GM19240 (cell line): ENCODE measurements at regions not wholly inside any gene's neighbourhood (a gene's known extent, or its start where the extent isn't known, plus 50 kb on each side); places are given as distances from the start of the nearest gene placed in this dataset.

Experiments used
- DNase-seq: peaks from one replicate; pipeline ENCODE4 v3.0.0; 2011; ENCODE audit warnings: low spot score; ENCODE audit not compliant: insufficient read length

GRCh38 chr3:31373681-31374080, 159.0 kb upstream of the STT3B start:
- no peak for DNase-seq

DNA sequence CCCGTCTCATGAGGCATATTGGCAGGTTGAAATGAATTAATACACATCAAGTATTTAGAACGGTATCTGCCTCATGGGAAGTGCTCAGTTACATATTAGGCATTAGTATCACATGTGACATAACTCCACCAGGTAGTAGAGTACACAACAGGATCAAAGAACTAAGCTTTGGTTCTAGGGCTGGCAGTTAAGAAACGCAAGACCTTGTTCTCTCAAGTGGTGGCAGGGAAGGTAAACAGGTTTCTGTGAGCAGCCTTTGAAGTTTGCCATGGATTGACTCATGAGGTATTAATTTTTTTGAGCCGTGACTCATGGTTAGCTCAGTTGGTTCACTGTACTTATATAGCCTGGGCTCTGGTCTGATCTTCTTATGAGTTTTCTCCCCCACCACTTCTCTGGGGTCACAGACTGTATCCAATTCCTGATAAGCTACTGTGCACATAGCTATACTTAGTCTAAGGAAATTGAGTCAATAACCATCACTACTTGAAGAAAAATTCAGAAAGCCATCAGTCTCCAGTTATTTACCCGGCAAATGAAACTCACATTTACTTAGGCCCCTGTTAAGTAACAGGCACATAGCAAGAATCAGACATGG, 155.6 kb upstream of the STT3B start:
- DNase-seq: no peak

DNA sequence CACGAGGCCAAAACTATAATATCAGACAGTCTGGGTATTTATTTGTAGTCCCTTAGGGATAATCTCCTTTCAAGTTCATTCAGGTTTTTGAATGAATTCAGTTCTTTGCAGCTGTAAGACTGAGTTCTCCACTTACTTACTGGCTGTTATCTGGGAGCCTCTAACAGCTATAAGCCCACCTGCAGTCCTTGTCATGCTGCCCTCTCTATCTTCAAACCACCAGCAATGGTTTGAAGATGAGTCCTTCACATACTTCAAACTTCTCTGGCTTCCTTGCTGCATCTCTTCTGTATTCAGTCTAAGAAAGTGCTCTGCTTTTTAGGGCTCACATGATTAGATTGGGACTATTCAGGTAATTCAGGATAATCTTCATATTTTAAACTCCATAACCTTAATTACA, 154.5 kb upstream of the STT3B start:
- DNase-seq: no peak

DNA sequence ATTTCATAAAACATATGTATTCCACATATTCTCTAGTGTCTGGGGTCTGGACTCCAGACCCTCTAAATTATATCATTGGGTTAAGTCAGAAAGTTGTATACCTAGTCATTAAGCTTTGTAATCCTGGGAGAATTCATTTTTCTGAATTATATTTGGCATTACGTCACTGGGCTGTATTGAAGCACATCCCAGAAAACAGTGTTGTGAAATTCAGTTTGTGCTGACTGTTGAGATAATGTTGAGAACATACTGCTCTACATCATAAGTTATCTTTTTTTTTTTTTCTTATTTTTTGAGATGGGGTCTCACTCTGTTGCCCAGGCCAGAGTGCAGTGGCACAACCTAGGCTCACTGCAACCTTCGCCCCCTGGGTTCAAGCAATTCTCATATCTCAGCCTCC, 153.1 kb upstream of the STT3B start:
- DNase-seq: no peak

GRCh38 chr3:31382856-31383255, 149.9 kb upstream of the STT3B start:
- DNase-seq: no peak

DNA sequence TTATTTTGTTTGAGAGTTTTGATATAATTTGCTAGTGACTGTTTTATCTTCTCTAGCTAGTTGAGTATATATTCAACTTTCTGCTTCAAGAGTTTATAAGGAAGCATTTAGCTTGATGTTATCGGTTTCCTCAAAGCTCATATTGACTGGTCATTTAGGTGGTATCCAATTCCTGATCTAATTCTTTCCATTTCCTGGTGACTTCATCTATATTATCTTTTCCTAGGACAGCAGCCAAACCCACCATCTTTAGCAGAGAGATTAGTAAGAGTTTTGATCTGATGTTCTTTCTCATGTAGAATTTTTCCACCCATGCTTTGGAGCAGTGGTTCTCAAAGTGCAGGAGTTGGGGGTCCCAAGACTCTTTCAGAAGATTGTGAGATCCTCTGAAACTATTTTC, 148.6 kb upstream of the STT3B start:
- no peak for DNase-seq

GRCh38 chr3:31389939-31390338, 142.8 kb upstream of the STT3B start:
- no peak for DNase-seq

DNA sequence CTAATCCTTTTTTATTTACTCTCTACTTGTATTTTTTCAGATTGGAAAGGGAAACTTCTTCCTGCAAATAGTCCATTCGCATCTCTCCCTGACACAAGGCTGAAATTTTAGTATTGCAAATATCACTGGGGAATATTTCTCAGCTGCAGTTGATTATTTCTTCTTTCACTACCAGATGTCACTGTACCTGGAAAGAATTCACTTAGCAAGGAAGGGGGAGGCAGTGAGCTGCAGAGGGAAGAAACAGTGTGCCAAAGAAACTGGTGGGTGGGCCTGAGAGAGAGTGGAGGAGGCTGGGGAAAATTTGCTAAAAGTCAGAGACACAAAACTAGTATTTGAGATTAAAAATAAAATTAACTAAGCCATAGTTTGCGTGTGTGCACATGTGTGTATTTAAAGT, 142.3 kb upstream of the STT3B start:
- no peak for DNase-seq

DNA sequence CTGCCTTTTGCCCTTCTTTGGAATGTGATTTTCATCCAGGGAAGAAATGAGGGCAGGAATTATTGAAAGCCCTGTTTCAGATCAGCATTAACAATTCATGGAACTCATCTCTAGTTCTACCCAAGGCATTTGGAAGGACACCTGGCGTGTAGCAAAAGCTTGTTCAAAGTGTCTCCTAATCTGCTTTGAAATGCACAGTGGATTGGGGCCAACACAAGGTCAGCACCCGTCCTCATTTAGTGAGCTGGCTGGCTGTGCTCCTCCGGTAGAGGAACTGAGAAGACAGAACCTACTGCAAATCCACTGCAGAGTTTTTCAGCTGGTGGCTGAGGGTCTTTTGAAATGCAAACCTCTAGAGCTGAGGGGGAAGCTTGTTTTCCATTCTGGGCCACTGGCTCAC, 141.6 kb upstream of the STT3B start:
- no peak for DNase-seq

DNA sequence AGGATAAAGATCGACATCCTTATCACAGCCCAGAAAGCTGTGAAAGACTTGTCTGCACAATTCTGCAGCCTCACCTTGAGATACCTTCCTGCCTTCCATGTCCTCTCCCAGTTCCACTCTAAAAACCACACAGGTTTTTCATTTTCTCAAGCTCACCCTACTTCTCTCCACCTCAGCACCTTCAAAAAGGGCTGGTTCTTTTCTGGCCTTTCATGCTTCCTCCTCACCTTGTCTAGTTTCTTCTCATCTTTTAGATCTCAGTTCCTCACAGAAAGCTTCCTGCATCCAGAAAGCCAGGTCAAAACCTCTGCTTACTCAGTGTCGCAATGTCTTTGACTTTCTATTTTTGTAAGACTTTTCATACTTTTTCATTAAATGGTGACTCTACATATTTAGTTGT, 140.2 kb upstream of the STT3B start:
- no peak for DNase-seq

GRCh38 chr3:31399271-31399670, 133.5 kb upstream of the STT3B start:
- no peak for DNase-seq

GRCh38 chr3:31402117-31402516, 130.6 kb upstream of the STT3B start:
- no peak for DNase-seq

DNA sequence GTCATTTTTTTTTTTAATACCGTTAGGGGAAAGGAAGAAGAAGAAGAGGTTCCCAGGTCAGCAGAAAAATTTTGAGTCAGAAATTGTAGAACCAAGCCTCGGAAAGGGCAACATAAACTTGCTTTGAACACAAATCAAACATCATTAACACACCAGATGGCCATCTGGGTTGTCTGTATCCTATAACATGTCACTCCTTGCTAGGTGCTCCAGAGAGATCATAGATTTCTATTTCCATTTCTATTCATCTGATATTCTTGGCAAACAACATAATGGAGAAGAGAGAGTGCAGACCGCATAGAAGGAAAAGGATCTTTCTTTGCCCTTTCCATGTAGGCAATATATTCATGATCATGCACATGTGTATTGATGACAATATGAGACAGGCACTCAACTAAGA, 129.5 kb upstream of the STT3B start:
- DNase-seq: no peak

DNA sequence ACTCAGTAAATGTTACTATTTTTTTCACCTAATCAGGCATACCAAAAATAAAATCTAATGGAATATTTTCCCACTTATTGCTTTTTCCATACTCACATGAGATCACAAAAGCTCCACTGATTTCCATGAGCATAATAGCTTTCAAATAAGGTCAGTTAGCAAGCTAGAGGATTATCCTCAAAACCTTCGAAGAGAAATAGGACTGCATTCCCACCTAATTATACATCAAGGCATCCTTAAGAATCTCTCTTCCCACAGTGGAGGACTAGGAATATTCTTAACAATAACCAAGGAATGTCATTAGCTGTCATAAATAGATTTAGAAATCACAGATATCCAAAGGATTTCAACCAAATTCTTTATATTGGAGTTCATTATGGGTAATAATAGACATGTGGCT, 127.9 kb upstream of the STT3B start:
- DNase-seq: no peak

GRCh38 chr3:31405515-31405914, 127.2 kb upstream of the STT3B start:
- DNase-seq: no peak

- DNase-seq: no peak
Measured at GRCh38 chr3:31406896-31407295, 125.8 kb upstream of the STT3B start.

- no peak for DNase-seq
Measured at GRCh38 chr3:31407665-31408064, 125.1 kb upstream of the STT3B start.

DNA sequence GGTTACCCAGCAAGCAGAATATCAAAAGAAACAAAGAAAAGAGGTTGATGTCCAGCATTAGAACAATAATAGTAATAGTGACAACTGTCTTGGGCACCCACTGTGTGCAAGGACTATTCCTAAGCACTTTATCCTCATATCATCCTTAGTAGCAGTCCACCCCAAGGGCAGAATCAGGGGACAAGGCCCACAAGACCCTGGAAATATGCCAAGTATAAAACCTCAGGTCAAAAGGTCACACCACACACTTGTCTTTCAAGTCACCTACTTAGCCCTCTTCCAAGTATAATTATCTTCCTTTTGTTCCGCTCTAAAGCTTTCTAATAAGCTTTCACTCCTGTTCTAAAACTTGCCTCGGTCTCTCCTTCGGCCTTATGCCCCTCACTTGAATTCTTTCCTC, 124.0 kb upstream of the STT3B start:
- no peak for DNase-seq

GRCh38 chr3:31409389-31409788, 123.3 kb upstream of the STT3B start:
- no peak for DNase-seq

- no peak for DNase-seq
Measured at GRCh38 chr3:31409866-31410265, 122.9 kb upstream of the STT3B start.

DNA sequence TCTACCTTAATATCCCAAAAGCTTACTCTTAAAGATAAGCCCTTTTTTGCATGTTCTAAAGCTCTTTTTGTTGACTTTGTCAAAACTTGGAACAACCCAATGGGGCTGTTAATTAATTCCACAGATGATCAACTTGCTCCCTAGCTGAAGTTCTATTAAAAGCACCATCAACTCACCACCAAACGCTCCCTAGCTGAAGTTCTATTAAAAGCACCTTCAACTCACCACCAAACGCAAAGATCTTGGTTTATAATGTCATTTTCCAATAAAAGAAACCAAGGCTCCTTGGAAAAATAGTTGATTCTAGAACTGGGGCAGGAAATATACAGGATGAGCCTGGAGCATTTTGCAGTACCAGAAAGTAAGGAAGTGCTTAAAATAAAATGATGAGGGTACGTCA, 122.3 kb upstream of the STT3B start:
- no peak for DNase-seq

DNA sequence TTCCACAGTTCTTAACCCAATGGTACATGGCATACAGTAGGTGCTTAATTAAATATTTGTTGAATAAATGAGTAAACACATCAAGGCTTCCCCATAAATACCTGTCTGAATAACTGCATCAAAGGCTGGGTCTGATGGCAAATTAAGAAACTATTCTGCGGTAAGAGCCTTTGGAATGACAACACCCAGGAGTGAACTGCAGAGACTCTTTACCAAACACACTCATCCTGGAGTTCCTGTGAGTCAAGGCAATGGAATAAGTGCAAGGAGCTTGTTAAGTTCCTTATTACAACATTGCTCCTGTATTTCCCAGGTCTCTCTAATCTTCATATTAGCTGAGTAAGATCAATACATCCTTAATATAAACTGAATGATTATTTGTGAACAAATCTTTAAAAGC, 119.9 kb upstream of the STT3B start:
- DNase-seq: no peak

GRCh38 chr3:31413515-31413914, 119.2 kb upstream of the STT3B start:
- no peak for DNase-seq

GRCh38 chr3:31416980-31417379, 115.7 kb upstream of the STT3B start:
- DNase-seq: no peak
